ENCODE measurements at regions not wholly inside any gene's neighbourhood (a gene's known extent, or its start where the extent isn't known, plus 50 kb on each side); places are given as distances from the start of the nearest gene placed in this dataset.

DNA sequence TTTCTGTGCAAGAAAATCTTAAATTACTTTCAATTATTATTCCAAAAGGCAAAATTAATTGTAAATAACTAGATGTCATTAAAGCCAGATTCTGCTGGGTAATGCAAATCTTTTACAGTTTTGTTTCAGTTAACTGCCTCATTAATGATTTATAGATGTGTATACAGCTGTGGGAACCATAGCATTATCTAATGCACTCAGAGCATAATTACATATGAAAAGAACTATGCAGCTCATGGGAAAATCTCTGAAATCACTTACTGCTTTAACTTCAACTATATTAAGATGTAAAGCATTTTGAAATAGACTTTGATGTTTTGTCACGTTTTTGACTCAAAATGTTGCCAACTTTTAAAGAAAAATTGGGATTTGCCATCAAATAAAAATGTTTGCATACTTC lies 630.3 kb upstream of the KLHL4 start:
- no peaks in the 10 kb centered on the region for H3K4me1 ChIP-seq
- TF ChIP-seq, protein P1, sequence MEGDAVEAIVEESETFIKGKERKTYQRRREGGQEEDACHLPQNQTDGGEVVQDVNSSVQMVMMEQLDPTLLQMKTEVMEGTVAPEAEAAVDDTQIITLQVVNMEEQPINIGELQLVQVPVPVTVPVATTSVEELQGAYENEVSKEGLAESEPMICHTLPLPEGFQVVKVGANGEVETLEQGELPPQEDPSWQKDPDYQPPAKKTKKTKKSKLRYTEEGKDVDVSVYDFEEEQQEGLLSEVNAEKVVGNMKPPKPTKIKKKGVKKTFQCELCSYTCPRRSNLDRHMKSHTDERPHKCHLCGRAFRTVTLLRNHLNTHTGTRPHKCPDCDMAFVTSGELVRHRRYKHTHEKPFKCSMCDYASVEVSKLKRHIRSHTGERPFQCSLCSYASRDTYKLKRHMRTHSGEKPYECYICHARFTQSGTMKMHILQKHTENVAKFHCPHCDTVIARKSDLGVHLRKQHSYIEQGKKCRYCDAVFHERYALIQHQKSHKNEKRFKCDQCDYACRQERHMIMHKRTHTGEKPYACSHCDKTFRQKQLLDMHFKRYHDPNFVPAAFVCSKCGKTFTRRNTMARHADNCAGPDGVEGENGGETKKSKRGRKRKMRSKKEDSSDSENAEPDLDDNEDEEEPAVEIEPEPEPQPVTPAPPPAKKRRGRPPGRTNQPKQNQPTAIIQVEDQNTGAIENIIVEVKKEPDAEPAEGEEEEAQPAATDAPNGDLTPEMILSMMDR (IDR thresholded peaks at IDR 0.05), result no peak
- no peaks in the 10 kb centered on the region for H3K27me3 ChIP-seq
- H3K27ac ChIP-seq, result no peak overlapping the region
- no peaks in the 10 kb centered on the region for H3K36me3 ChIP-seq
- DNase-seq (ENCODE audit: low spot score), result no peak
- no peaks in the 10 kb centered on the region for H3K9me3 ChIP-seq
- H3K4me3 ChIP-seq, result no peak overlapping the region

- Histone ChIP-seq H3K27me3 (no peaks in the 10 kb centered on the region), H3K36me3 (no peaks in the 10 kb centered on the region), H3K27ac (no peak overlapping the region), H3K9me3 (no peaks in the 10 kb centered on the region), H3K4me3 (no peak overlapping the region), H3K4me1 (no peaks in the 10 kb centered on the region)
- DNase-seq (ENCODE audit: low spot score), result no peak
- TF ChIP-seq, protein P1 (IDR thresholded peaks at IDR 0.05), result no peak
Observed at GRCh38 chrX:86910027-86910426, 607.6 kb upstream of the KLHL4 start.

GRCh38 chrX:86910602-86911311 lies 606.8 kb upstream of the KLHL4 start:
- no peak for DNase-seq (ENCODE audit: low spot score)
- Histone ChIP-seq H3K36me3 (no peaks in the 10 kb centered on the region), H3K27me3 (no peaks in the 10 kb centered on the region), H3K4me3 (no peak overlapping the region), H3K9me3 (no peaks in the 10 kb centered on the region), H3K4me1 (no peaks in the 10 kb centered on the region), H3K27ac (no peak overlapping the region)
- TF ChIP-seq, protein P1 (IDR thresholded peaks at IDR 0.05), result no peak

DNA sequence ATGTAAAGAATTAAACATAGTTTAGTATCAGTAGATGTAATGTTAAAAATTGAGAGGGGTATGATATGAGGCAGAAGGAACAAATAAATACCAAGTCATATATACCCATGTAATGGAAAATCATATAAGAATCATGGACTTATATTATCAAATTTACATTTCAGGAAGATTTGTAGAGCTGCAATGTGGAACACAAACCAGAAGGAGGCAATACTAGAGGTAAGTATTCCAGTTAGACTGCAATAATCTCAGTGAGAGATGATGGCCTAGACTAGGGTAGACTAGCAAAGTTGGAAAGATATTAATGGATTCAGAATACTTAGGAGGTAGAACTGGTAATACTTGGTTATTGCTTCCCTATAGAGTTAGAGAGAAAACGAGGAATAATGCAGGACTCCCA lies 603.0 kb upstream of the KLHL4 start:
- DNase-seq (ENCODE audit: low spot score), result no peak
- Histone ChIP-seq H3K27ac (no peak overlapping the region), H3K9me3 (no peaks in the 10 kb centered on the region), H3K4me1 (no peaks in the 10 kb centered on the region), H3K27me3 (no peaks in the 10 kb centered on the region), H3K36me3 (no peaks in the 10 kb centered on the region), H3K4me3 (no peak overlapping the region)
- TF ChIP-seq, protein P1 (IDR thresholded peaks at IDR 0.05), result no peak

DNA sequence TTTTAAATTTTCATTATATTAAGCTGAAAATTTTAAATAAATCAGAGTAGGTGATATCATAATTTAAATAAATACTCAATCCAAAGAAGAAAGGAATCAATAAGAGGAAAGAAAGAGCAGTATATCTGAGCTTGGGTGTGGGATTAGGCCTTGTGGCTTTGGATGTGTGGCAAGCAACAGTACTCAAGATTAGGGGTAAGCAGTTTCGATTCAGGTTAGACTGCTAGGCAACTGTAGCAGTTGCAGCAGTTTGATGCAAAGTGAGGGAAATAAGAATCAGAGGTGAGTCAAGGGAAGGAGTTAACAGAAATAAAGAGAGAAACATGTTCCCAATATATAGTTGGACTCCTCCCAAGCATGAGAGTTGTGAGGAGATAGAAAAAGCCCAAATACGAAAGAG lies 599.6 kb upstream of the KLHL4 start:
- H3K36me3 ChIP-seq, result no peaks in the 10 kb centered on the region
- H3K4me1 ChIP-seq, result no peaks in the 10 kb centered on the region
- TF ChIP-seq, protein P1 (IDR thresholded peaks at IDR 0.05), result no peak
- no peak for DNase-seq (ENCODE audit: low spot score)
- H3K4me3 ChIP-seq, result no peak overlapping the region
- H3K9me3 ChIP-seq, result no peaks in the 10 kb centered on the region
- no peak overlapping the region for H3K27ac ChIP-seq
- H3K27me3 ChIP-seq, result no peaks in the 10 kb centered on the region

DNA sequence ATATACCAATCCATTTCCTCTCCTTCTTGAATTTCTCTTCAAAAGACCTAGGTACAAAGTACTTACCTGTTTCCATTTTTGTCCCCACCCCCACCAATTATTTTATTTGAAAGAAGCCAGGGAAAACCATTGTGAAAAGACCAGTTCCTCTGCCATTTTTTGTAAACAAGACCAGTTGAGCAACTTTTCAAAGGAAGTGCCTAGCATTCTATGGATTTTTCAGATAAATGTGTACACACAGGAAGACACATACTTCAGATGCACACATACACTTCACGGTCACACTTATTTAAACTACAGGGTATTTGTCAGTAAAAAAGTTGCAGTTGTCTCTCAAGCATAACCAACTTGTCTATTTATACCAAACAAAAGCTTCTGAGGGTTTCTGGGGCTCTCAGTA lies 587.2 kb upstream of the KLHL4 start:
- TF ChIP-seq, protein P1 (IDR thresholded peaks at IDR 0.05), result no peak
- no peaks in the 10 kb centered on the region for H3K27me3 ChIP-seq
- H3K4me1 ChIP-seq, result no peaks in the 10 kb centered on the region
- no peak overlapping the region for H3K4me3 ChIP-seq
- H3K27ac ChIP-seq, result no peak overlapping the region
- peaks cover 0 to 14% of the 10 kb centered on the region in 2 donors for H3K9me3 ChIP-seq
- no peak for DNase-seq (ENCODE audit: low spot score)
- no peaks in the 10 kb centered on the region for H3K36me3 ChIP-seq
